Ovary (tissue), 3 donors: ENCODE measurements at regions not wholly inside any gene's neighbourhood (a gene's known extent, or its start where the extent isn't known, plus 50 kb on each side); places are given as distances from the start of the nearest gene placed in this dataset.

ENCODE experiments used
- EP300 ChIP-seq: sonication (generic); formaldehyde crosslinking; IDR thresholded peaks from one replicate; pipeline ENCODE4 v1.6.1; 2017; ENCODE audit warnings: antibody characterized with exemption
- POLR2A ChIP-seq: fragments of 450-650 bp; IDR thresholded peaks from one replicate; pipeline ENCODE4 v1.6.1; 2017; ENCODE audit warnings: antibody characterized with exemption, mild to moderate bottlenecking, moderate library complexity
- TF ChIP-seq, protein P1 (sequence below), 3 donors: fragments of 450-650 bp in 2 of 3; fragments of 200-600 bp in 1 of 3; IDR thresholded peaks; one replicate each; pipeline versions ENCODE4 v1.5.1 to v1.8.0; 2016 to 2022; ENCODE audit warnings: antibody characterized with exemption in 3 of 3, mild to moderate bottlenecking in 1 of 3
- donor health status: DM: no; HTN: no; CAD: no.

DNA sequence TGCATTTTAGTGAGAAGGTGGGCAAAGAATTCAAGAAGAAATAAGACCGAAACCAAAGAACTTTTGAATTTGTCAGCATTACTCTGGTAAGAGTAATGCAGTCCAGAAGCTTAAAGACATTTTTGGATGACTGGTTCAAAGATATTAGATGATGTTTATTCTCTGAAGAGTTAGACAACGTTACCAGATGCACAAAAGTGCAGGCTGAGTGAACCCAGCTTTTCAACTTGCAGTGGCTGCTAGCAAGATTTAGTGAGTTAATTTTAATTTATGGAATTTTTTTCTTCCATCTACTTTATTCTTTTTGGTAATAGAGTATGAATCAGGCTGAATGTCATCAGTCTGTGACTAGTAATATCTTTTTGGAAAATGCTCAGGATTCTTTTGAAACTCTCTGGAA lies 267.3 kb upstream of the AZI2 start:
- TF ChIP-seq, protein P1, sequence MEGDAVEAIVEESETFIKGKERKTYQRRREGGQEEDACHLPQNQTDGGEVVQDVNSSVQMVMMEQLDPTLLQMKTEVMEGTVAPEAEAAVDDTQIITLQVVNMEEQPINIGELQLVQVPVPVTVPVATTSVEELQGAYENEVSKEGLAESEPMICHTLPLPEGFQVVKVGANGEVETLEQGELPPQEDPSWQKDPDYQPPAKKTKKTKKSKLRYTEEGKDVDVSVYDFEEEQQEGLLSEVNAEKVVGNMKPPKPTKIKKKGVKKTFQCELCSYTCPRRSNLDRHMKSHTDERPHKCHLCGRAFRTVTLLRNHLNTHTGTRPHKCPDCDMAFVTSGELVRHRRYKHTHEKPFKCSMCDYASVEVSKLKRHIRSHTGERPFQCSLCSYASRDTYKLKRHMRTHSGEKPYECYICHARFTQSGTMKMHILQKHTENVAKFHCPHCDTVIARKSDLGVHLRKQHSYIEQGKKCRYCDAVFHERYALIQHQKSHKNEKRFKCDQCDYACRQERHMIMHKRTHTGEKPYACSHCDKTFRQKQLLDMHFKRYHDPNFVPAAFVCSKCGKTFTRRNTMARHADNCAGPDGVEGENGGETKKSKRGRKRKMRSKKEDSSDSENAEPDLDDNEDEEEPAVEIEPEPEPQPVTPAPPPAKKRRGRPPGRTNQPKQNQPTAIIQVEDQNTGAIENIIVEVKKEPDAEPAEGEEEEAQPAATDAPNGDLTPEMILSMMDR (IDR thresholded peaks at IDR 0.05), result no peak
- no peak for TF ChIP-seq POLR2A
- TF ChIP-seq EP300, result no peak
